ENCODE measurements at regions not wholly inside any gene's neighbourhood (a gene's known extent, or its start where the extent isn't known, plus 50 kb on each side); places are given as distances from the start of the nearest gene placed in this dataset.

DNA sequence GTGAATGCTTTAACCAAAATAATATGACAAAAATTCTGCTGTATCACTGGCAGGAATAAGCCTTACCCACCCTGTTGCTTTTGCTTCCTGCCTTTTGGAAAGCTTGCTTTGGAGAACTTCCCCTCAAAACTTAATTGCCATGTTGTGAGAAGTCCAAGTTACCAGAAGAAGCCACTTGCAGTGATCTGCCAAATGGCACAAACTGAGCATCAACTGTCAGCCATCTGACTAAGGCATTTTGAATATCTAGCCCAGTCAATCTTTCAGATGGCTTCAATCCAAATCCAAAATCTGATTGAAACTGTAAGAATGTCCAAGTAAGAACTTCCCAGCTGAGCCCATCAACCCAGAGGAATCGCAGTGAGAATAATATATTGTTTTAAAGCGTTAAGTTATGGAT, 216.5 kb upstream of the ZC3H15 start:
- H3K27me3 ChIP-seq (replicated peaks in 1 of 7): no peaks in the 10 kb centered on the region
- intact Hi-C loops (cut with DNase I; ENCODE audit: low total_unique reads): no loop called here
- H3K27ac ChIP-seq: no peak overlapping the region
- no peaks in the 10 kb centered on the region for H3K36me3 ChIP-seq
- WGBS, 5 donors: 88 to 100% (median 95%) methylated on average over 2 of the region's 2 CpGs
- TF ChIP-seq POLR2A (IDR thresholded peaks at IDR 0.05): no peak
- TF ChIP-seq, protein P1, sequence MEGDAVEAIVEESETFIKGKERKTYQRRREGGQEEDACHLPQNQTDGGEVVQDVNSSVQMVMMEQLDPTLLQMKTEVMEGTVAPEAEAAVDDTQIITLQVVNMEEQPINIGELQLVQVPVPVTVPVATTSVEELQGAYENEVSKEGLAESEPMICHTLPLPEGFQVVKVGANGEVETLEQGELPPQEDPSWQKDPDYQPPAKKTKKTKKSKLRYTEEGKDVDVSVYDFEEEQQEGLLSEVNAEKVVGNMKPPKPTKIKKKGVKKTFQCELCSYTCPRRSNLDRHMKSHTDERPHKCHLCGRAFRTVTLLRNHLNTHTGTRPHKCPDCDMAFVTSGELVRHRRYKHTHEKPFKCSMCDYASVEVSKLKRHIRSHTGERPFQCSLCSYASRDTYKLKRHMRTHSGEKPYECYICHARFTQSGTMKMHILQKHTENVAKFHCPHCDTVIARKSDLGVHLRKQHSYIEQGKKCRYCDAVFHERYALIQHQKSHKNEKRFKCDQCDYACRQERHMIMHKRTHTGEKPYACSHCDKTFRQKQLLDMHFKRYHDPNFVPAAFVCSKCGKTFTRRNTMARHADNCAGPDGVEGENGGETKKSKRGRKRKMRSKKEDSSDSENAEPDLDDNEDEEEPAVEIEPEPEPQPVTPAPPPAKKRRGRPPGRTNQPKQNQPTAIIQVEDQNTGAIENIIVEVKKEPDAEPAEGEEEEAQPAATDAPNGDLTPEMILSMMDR (IDR thresholded peaks at IDR 0.05 in 8 of 11, conservative IDR thresholded peaks at IDR 0.05 in 3 of 11): no peak
- no peak for TF ChIP-seq POLR2AphosphoS5 (IDR thresholded peaks at IDR 0.05)
- no peak for DNase-seq
- no peaks in the 10 kb centered on the region for H3K4me1 ChIP-seq
- H3K4me3 ChIP-seq: no peak overlapping the region
- peaks cover 0 to 43% (median 31%) of the 10 kb centered on the region in 8 donors for H3K9me3 ChIP-seq

DNA sequence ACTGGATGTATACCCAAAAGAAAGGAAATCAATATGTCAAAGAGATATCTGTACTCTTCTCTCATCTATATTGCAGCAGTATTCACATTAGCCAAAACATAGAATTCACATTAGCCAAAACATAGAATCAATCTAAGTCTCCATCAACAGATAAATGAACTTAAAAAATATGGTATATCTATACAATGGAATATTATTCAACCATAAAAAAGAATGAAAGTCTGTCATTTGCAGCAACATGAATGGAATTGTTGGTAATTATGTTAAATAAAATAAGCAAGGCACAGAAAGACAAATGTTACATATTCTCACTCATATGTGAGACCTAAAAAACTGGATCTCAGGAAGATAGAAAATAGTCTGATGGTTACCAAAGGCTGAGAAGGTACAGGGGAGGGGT, 212.1 kb upstream of the ZC3H15 start:
- Histone ChIP-seq H3K4me1 (no peaks in the 10 kb centered on the region), H3K27ac (no peak overlapping the region), H3K36me3 (no peaks in the 10 kb centered on the region), H3K9me3 (peaks cover 0 to 29% (median 13%) of the 10 kb centered on the region in 8 donors), H3K4me3 (no peak overlapping the region), H3K27me3 (replicated peaks in 1 of 7) (no peaks in the 10 kb centered on the region)
- intact Hi-C loops (cut with DNase I; ENCODE audit: low total_unique reads): no loop called here
- TF ChIP-seq POLR2AphosphoS5 (IDR thresholded peaks at IDR 0.05): no peak
- TF ChIP-seq, protein P1 (IDR thresholded peaks at IDR 0.05 in 8 of 11, conservative IDR thresholded peaks at IDR 0.05 in 3 of 11): no peak
- TF ChIP-seq POLR2A (IDR thresholded peaks at IDR 0.05): no peak
- DNase-seq: no peak

DNA sequence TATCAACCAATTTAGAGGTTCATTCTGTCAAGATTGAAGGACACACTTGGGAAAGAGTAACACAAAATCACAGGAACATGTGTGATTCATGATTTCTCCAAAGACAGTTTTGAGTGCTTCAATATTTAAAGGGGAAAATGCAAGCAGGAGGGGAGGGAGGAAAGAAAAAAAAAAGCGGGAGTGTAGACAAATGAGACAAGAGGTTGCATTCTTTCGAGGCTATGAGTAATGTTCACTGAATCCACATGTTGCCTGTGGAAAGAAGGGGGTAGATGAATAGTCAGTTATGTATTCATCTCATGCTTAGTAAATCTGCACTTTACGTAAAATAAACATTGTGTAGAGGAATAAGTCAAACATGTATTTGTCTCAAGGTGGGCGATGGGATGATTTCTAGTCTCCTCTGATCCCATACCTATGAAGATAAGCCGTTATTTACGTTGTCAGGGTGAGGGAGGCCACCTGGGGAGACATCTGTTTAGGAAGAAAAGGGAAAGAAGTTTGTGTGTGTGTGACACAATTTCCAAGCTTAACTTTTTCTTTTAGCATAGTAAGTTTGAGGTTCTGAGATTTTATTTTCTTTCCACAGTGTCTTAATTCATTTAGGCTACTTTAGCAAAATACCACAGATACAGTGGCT, 211.0 kb upstream of the ZC3H15 start:
- no peaks in the 10 kb centered on the region for H3K36me3 ChIP-seq
- H3K4me1 ChIP-seq: no peaks in the 10 kb centered on the region
- no peak for DNase-seq
- no peak overlapping the region for H3K27ac ChIP-seq
- 73 to 81% (median 77%) methylated on average over 6 of the region's 6 CpGs for WGBS, 5 donors
- H3K4me3 ChIP-seq: no peak overlapping the region
- H3K9me3 ChIP-seq: peaks cover 0 to 32% (median 16%) of the 10 kb centered on the region in 8 donors
- no peak for TF ChIP-seq POLR2AphosphoS5 (IDR thresholded peaks at IDR 0.05)
- TF ChIP-seq, protein P1 (IDR thresholded peaks at IDR 0.05 in 8 of 11, conservative IDR thresholded peaks at IDR 0.05 in 3 of 11): no peak
- TF ChIP-seq POLR2A (IDR thresholded peaks at IDR 0.05): no peak
- no peaks in the 10 kb centered on the region for H3K27me3 ChIP-seq (replicated peaks in 1 of 7)
- intact Hi-C loops (cut with DNase I; ENCODE audit: low total_unique reads): no loop called here

GRCh38 chr2:186276909-186277308, 209.2 kb upstream of the ZC3H15 start:
- intact Hi-C loops (cut with DNase I; ENCODE audit: low total_unique reads): no loop called here
- WGBS, 5 donors: 82 to 95% (median 89%) methylated on average over 2 of the region's 2 CpGs
- no peak overlapping the region for H3K27ac ChIP-seq
- H3K36me3 ChIP-seq: no peaks in the 10 kb centered on the region
- TF ChIP-seq POLR2A (IDR thresholded peaks at IDR 0.05) (no peak), POLR2AphosphoS5 (IDR thresholded peaks at IDR 0.05) (no peak)
- TF ChIP-seq, protein P1 (IDR thresholded peaks at IDR 0.05 in 8 of 11, conservative IDR thresholded peaks at IDR 0.05 in 3 of 11): no peak
- no peaks in the 10 kb centered on the region for H3K4me1 ChIP-seq
- H3K27me3 ChIP-seq (replicated peaks in 1 of 7): no peaks in the 10 kb centered on the region
- no peak for DNase-seq
- peaks cover 0 to 39% (median 22%) of the 10 kb centered on the region in 8 donors for H3K9me3 ChIP-seq
- no peak overlapping the region for H3K4me3 ChIP-seq

Data from spleen (tissue), 11 donors.